HG02798 (cell line): ENCODE measurements at regions not wholly inside any gene's neighbourhood (a gene's known extent, or its start where the extent isn't known, plus 50 kb on each side); places are given as distances from the start of the nearest gene placed in this dataset.
"Not testable (repeated sequence)": the region's sequence is repeated elsewhere in the genome, so short reads cannot be mapped to it uniquely, and the experiment has no call there.

Source experiments
- ATAC-seq: cut with Tn5 transposase; IDR thresholded peaks from one replicate; pipeline ENCODE4 v1.9.1; 2021; ENCODE audit warnings: mild to moderate bottlenecking; ENCODE audit not compliant: unreplicated experiment, poor library complexity

GRCh38 chr6:6984585-6985366 is 123.0 kb upstream of the RREB1 start:
- no peak for ATAC-seq

DNA sequence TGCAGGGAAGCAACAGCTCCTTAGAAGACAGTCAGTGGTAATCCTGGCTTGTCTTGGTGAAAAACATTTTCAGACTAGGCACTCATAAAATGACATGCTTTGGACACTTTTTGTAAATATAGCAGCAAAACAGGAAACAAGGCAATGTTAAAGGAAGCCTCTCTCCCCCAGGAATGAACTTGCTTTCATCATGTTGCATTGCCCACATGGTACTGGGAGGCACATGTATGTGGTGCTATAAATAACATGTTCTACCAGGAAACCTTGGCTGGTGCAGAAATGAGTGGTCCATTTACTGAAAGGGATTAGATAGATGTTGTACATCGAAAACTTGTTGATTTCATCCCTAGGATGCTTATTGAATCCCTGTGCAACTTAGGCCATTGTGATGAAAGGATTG is 121.4 kb upstream of the RREB1 start:
- ATAC-seq: no peak

GRCh38 chr6:6987749-6988148 is 120.0 kb upstream of the RREB1 start:
- no peak for ATAC-seq

DNA sequence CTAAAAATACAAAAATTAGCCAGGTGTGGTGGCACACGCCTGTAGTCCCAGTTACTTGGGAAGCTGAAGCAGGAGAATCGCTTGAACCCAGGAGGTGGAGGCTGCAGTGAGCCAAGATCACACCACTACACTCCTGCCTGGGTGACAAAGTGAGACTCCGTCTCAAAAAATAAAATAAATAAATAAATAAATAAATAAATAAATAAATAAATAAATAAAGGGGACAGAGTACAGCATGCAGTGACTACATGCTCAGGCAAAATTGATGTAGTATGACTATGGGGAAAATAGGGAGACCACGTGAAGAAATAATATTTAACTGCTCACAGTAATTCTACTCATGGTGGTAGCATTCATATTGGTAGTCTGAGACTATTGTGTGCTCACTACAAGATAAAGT is 117.7 kb upstream of the RREB1 start:
- ATAC-seq: not testable (repeated sequence)

GRCh38 chr6:6993503-6994237 is 114.1 kb upstream of the RREB1 start:
- ATAC-seq: no peak

DNA sequence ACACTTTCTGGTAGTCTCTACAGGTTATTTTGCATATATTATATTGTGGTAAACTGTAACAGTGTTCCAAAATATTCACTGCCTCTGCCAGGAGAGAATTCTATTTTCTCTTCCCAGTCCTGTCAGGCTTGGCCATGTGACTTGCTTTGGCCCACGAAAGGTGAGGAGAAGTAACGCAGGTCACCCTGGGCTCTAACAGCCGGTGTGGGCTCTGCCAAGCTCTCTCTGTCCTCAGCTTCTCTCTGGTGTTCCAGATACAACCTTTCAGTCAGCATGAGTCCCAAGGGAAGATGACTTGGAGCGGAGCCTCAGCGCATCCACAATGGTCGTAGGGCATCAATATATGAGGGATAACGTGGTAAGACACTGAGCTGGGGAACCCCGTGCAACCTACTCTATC is 113.0 kb upstream of the RREB1 start:
- ATAC-seq: no peak

DNA sequence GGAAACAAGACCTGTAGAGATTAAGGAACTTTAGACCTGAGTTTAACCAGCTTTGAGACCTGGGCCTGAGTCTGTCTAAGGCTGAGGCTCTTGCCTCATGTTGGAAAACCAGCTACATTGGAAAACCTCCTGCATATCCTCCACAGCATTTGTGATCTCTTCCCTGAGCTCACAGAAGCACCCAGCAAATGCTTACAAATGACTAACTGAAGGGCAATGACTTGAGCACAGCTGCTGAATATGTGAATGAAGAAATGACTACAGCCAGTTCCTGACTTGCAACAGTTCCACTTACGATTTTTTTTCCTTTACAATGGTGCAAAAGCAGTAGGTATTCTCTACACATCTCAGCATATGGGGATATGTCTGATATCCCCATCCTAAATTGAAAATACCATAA is 112.4 kb upstream of the RREB1 start:
- ATAC-seq: no peak

DNA sequence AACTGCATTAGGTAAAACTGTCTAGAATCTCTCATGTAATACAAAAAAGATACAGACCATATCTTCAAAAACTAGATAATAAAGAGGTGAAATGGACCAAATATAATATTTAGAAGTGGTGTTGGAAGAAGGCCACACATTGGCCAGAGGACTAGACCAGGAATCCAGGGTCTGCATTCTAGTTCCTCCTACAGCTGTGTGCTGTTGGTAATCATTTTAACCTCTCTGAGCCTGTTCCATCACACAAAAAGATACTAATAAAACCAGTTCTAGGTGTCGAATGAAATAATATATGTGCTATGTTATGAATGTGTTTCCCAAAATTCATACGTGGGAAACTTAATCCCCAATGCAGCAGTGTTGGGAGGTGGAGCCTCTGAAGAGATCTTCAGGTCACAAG is 111.6 kb upstream of the RREB1 start:
- ATAC-seq: no peak

DNA sequence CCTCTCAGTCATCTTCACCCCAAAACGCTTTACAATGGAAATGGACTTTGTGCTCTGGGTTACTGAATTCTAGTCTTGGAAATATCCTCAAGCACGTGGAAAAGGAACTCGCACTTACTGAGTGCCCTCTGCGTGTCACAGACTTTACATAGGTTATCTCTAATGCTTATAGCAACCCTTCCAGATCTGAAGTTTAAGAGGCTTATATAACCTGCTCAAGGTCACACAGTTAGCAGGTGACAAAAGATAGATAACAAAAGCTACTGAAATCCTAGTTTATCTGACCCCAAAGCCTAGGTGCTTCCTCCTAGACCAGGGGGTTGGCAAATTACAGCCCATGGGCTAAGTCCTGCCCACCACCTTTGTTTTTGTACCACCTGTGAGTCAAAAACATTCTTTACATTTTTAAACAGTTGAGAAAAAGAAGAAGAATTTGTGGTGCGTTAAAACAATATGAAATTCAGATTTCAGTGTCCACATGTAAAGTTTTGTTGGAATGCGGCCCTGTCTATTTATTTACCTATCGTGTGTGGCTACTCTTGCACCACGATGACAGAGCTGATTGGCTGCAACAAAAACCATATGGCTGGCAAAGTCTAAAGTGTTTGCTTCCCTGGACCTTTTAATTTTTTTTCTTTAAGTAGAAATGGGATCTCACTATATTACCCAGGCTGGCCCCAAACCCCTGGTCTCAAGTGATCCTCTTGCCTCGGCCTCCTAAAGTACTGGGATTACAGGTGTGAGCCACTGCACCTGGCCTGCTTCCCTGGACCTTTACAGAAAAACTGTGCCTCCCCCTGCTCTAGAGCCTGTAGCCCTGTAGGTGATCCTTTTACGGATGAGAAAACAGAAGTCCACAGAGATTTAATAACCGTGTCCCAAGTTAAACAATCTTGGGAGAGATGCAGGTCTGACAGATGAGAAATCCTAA is 110.2 kb upstream of the RREB1 start:
- no peak for ATAC-seq

GRCh38 chr6:6998194-6998569 is 109.6 kb upstream of the RREB1 start:
- ATAC-seq: no peak

DNA sequence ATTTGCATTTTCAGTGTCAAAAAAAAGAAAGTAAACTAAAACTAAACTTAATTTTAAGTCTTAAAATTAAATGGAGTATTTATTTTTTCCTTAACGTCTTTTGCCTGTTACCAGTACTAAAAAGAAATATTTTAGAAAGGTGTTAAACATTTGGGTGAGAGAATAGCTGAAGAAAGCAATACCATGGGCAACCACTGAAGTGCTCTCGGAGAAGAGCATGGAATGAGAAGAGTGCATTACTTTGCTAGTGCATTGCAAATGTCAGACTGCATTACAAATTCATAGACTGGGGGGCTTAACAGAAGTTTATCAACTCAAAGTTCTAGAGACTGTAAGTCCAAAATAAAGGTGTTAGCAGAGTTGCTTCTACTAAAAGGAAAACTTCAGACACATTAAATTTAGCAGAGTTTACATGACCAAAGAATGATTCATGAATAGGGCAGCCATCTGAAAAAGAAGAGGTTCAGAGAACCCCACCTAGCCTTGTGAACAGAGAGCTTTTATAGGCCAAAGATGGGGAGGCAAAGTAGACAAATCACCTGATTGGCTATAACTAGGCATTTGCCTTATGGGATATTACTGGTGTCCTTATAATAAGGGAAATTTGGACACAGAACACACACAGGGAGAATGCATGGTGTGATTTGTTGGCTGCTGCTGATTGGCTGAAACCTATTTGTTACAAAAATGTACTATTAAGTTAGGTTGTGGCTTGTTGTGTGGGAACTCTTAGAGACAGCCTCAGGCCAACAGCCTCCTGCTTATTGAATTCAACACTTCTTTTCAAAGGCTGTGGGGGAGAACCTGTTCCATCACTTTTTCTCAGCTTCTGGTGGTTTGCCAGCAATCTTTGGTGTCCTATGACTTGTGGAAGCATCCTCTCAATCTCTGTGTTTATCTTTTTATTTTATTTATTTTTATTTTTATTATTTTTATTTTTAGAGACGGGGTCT is 106.7 kb upstream of the RREB1 start:
- no peak for ATAC-seq

DNA sequence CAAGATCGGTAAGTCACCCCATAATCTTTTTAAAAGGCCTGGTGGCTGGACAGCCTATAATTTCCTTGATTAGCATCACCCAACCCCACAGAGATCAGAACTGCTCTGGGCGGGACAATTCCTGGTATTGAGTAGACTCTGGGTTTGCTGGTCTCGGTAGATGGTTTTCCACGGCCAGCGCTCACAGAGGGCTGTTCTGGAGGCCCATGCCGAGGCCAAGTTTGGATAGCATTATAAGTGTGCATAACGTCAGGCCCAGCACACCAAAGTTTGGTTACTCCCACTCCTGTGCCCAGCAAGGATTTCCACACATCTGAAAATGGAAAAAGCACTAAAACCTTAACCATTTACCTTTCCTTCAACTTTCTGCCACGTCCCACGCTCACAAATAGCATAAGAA is 104.7 kb upstream of the RREB1 start:
- ATAC-seq: no peak

DNA sequence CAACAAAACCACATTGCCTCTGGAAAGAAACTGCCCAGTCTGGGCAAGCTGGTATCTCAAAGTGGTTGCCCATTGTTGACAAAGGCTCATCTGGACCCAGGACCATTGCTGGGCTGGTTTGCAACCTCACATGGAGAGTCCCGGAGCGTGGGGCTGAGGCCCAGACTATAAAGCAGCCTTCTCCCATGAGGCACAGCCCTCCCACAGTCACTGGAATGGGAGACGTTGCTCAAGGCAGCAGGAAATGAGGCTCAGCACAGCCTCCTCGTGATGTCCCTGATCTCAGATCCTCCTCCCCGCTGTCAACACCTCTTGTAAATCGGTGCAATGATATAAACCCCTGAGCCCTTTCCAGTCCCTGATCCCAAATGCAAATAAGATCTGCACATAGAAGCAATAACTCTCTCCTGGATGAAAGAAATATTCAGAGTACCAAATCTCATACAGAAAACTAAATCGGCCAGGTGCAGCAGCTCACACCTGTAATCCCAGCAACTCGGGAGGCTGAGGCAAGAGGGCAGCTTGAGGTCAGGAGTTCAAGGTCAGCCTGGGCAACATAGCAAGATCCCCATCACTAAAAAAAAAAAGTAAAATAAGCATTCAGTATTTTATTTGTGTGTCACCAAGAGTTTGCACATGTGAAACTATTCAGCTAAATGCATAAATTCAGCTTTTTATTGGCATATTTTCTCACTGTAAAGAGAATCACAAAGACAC is 103.0 kb upstream of the RREB1 start:
- ATAC-seq: no peak

- ATAC-seq: no peak
These were observed 101.1 kb upstream of the RREB1 start for GRCh38 chr6:7006515-7007191.

DNA sequence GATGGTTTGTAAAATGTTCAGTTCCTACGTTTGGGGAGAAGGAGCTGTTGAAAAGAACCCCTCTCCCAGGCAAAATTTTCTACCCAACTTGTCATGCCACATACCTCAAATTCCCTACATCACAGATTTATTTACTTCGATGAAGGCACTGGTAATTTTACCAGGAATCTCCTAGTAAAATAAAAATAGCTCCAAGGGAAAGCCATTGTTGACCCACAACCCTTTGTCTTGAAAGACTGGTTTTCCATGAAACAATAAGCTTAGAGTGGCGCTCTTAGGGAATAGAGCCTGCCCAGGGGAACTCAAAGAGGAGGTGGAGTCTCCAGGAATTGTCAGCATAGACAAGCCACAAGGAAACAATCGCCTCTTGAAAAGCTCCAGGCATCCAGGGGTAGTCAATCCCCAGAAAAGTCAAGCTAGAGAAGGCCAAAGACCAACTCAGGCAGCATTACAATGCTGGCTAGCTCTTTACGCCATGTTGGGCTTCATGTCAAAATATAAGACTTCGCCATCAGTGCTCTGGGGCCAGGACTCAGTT is 99.2 kb upstream of the RREB1 start:
- no peak for ATAC-seq

GRCh38 chr6:7016226-7016625 is 91.5 kb upstream of the RREB1 start:
- ATAC-seq: no peak

- ATAC-seq: no peak
These were observed 86.5 kb upstream of the RREB1 start for GRCh38 chr6:7021301-7021700.

- ATAC-seq: no peak
These were observed 81.9 kb upstream of the RREB1 start for GRCh38 chr6:7025861-7026260.
